ENCODE measurements at regions not wholly inside any gene's neighbourhood (a gene's known extent, or its start where the extent isn't known, plus 50 kb on each side); places are given as distances from the start of the nearest gene placed in this dataset.

DNA sequence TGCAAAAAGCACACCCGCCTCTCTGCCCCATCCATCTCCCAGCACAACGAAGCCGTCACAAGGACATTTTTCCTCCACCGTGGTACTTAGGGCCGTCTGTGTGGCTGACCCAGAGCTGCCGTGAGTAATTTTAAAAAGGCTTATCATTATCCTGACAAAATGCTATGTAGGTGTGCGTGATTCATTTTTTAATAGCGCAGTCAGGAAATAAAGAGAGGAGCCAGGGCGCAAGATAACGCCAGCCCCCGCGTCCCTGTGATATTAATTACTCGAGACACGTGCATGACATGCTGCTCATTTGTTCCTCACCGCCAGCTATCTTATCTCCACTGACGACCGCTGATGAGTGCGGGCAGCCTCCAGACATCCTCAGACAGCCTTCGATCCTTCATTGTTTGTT is 332.7 kb upstream of the PFKP start:
- TF ChIP-seq POLR2A (IDR thresholded peaks at IDR 0.05) (no peak), EP300 (IDR thresholded peaks at IDR 0.05) (no peak), CTCF (IDR thresholded peaks at IDR 0.05) (no peak)
